C4-2B (cell line): ENCODE measurements at regions not wholly inside any gene's neighbourhood (a gene's known extent, or its start where the extent isn't known, plus 50 kb on each side); places are given as distances from the start of the nearest gene placed in this dataset.
"Not testable (repeated sequence)": the region's sequence is repeated elsewhere in the genome, so short reads cannot be mapped to it uniquely, and the experiment has no call there.

Source experiments
- H3K27ac ChIP-seq: fragments of 450-650 bp; 2 replicates; pipeline ENCODE4 v1.5.1; 2017
- ZFX ChIP-seq: fragments of 450-650 bp; IDR thresholded peaks from 2 replicates; pipeline ENCODE4 v1.6.1; 2017
- TF ChIP-seq, protein P1 (sequence below): fragments of 450-650 bp; conservative IDR thresholded peaks from 2 replicates; pipeline ENCODE4 v1.5.1; 2017; ENCODE audit warnings: mild to moderate bottlenecking

- H3K27ac ChIP-seq: no peak overlapping the region
- TF ChIP-seq, protein P1, sequence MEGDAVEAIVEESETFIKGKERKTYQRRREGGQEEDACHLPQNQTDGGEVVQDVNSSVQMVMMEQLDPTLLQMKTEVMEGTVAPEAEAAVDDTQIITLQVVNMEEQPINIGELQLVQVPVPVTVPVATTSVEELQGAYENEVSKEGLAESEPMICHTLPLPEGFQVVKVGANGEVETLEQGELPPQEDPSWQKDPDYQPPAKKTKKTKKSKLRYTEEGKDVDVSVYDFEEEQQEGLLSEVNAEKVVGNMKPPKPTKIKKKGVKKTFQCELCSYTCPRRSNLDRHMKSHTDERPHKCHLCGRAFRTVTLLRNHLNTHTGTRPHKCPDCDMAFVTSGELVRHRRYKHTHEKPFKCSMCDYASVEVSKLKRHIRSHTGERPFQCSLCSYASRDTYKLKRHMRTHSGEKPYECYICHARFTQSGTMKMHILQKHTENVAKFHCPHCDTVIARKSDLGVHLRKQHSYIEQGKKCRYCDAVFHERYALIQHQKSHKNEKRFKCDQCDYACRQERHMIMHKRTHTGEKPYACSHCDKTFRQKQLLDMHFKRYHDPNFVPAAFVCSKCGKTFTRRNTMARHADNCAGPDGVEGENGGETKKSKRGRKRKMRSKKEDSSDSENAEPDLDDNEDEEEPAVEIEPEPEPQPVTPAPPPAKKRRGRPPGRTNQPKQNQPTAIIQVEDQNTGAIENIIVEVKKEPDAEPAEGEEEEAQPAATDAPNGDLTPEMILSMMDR: no peak
- TF ChIP-seq ZFX: no peak
These were observed 173.3 kb downstream of the VEGFC start for GRCh38 chr4:176619430-176619829.

- H3K27ac ChIP-seq: no peak overlapping the region
- TF ChIP-seq ZFX: no peak
- TF ChIP-seq, protein P1: no peak
These were observed 170.3 kb downstream of the VEGFC start for GRCh38 chr4:176622251-176622948.

DNA sequence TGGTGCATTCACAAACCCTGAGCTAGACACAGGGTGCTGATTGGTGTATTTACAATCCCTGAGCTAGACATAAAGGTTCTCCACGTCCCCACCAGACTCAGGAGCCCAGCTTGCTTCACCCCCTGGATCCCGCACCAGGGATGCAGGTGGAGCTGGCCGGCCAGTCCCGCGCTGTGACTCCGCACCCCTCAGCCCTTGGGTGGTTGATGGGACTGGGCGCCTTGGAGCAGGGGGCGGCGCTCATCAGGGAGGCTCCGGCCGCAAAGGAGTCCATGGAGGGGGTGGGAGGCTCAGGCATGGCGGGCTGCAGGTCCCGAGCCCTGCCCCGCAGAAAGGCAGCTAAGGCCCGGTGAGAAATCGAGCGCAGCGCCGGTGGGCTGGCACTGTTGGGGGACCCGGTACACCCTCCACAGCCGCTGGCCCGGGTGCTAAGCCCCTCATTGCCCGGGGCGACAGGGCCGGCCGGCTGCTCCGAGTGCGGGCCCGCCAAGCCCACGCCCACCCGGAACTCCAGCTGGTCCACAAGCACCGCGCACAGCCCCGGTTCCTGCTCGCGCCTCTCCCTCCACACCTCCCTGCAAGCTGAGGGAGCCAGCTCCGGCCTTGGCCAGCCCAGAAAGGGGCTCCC is 167.6 kb downstream of the VEGFC start:
- H3K27ac ChIP-seq: not testable (repeated sequence)

- H3K27ac ChIP-seq: no peak overlapping the region
- TF ChIP-seq, protein P1: no peak
- no peak for TF ChIP-seq ZFX
These were observed 164.8 kb downstream of the VEGFC start for GRCh38 chr4:176627916-176628315.

DNA sequence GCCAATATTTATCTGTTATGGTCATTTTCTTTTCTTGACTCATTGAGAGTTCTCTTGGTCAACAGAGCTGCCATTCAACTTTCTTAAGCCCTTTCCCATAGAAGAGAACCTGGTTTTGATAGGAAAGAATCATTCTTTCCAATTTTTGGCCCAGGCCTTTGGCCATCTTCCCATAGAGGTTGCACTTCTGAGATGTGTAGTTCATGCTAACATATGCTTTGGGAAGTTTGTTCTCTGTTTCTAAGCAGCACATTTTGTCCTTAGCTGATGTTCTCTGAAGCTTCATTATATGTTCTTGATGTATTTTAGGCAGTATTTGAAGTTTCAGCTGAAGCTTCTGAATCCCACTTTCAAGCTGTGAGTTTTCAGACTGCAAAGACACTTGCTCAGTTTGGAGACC is 161.1 kb downstream of the VEGFC start:
- TF ChIP-seq, protein P1: no peak
- TF ChIP-seq ZFX: no peak

More for the DNA sequence above, 161.1 kb downstream of the VEGFC start:
- H3K27ac ChIP-seq: no peak overlapping the region
